GM18873 (cell line): ENCODE measurements at regions not wholly inside any gene's neighbourhood (a gene's known extent, or its start where the extent isn't known, plus 50 kb on each side); places are given as distances from the start of the nearest gene placed in this dataset.
"Not testable (repeated sequence)": the region's sequence is repeated elsewhere in the genome, so short reads cannot be mapped to it uniquely, and the experiment has no call there.

Source experiments
- ATAC-seq: cut with Tn5 transposase; IDR thresholded peaks from one replicate; pipeline ENCODE4 v1.9.1; 2021; ENCODE audit warnings: mild to moderate bottlenecking, moderate library complexity, moderate number of reproducible peaks; ENCODE audit not compliant: unreplicated experiment, low FRiP score

- no peak for ATAC-seq
These were observed 61.7 kb upstream of the PPP2R2D start for GRCh38 chr10:131838966-131839742.

GRCh38 chr10:131839880-131840787, 60.7 kb upstream of the PPP2R2D start:
- ATAC-seq = not testable (repeated sequence)

GRCh38 chr10:131840788-131841118, 60.1 kb upstream of the PPP2R2D start:
- ATAC-seq = no peak

- ATAC-seq = no peak
These were observed 59.6 kb upstream of the PPP2R2D start for GRCh38 chr10:131841131-131841660.

- ATAC-seq = no peak
These were observed 59.1 kb upstream of the PPP2R2D start for GRCh38 chr10:131841661-131842139.

GRCh38 chr10:131842351-131843088, 58.3 kb upstream of the PPP2R2D start:
- ATAC-seq = no peak

- ATAC-seq = no peak
These were observed 57.7 kb upstream of the PPP2R2D start for GRCh38 chr10:131843089-131843595.

GRCh38 chr10:131843881-131844284, 56.9 kb upstream of the PPP2R2D start:
- ATAC-seq = no peak

GRCh38 chr10:131844529-131845084, 56.2 kb upstream of the PPP2R2D start:
- no peak for ATAC-seq

- ATAC-seq = no peak
These were observed 55.1 kb upstream of the PPP2R2D start for GRCh38 chr10:131845505-131846239.

GRCh38 chr10:131846240-131847101, 54.3 kb upstream of the PPP2R2D start:
- ATAC-seq = no peak

- ATAC-seq = no peak
These were observed 53.5 kb upstream of the PPP2R2D start for GRCh38 chr10:131847241-131847783.

GRCh38 chr10:131848296-131848695, 52.5 kb upstream of the PPP2R2D start:
- no peak for ATAC-seq

- no peak for ATAC-seq
These were observed 51.8 kb upstream of the PPP2R2D start for GRCh38 chr10:131848741-131849590.

GRCh38 chr10:131849591-131850382, 51.0 kb upstream of the PPP2R2D start:
- ATAC-seq = no peak

- no peak for ATAC-seq
These were observed 50.4 kb upstream of the PPP2R2D start for GRCh38 chr10:131850383-131850870.
